H1 (cell line): ENCODE measurements at regions not wholly inside any gene's neighbourhood (a gene's known extent, or its start where the extent isn't known, plus 50 kb on each side); places are given as distances from the start of the nearest gene placed in this dataset.

Source experiments
- CTCF ChIA-PET: fragments of 300-600 bp; sonication (Branson Sonifier 250); formaldehyde crosslinking; loops from one replicate; lab custom pipeline; 2021; ENCODE audit not compliant: partially characterized antibody; lab: Charles Lee
- POLR2A ChIA-PET: fragments of 300-600 bp; sonication (Branson Sonifier 250); formaldehyde crosslinking; loops from one replicate; lab custom pipeline; 2021; ENCODE audit warnings: inconsistent platforms; ENCODE audit not compliant: partially characterized antibody; lab: Charles Lee
- DNase-seq, 2 experiments: peaks; one replicate each; pipeline versions ENCODE4 v3.0.0 to v3.0.0-alpha.2; 2010 to 2022; ENCODE audit warnings: low spot score in 2 of 2, low read depth in 1 of 2, mixed read lengths in 1 of 2
- FAIRE-seq: peaks from 2 replicates; lab custom pipeline; 2011; peaks lifted over from hg19 to GRCh38; lab: Jason Lieb, UNC
- H2AFZ ChIP-seq: 2 replicates; pipeline ENCODE4 v1.8.1; 2012; ENCODE audit warnings: low read length, inconsistent platforms
- H2AK5ac ChIP-seq: 2 replicates; pipeline ENCODE4 v1.6.1; 2013; ENCODE audit warnings: low read depth, low read length
- H2BK120ac ChIP-seq: replicated peaks from 2 replicates; pipeline ENCODE3; 2013; ENCODE audit warnings: low read depth, low read length, inconsistent platforms
- H2BK12ac ChIP-seq: 2 replicates; pipeline ENCODE4 v1.6.1; 2013; ENCODE audit warnings: low read depth, low read length
- H2BK15ac ChIP-seq: 2 replicates; pipeline ENCODE4 v1.6.1; 2013; ENCODE audit warnings: low read length
- H2BK20ac ChIP-seq: 2 replicates; pipeline ENCODE4 v1.6.1; 2013; ENCODE audit warnings: low read length
- H2BK5ac ChIP-seq: 2 replicates; pipeline ENCODE4 v1.6.1; 2013; ENCODE audit warnings: low read depth, low read length
- H3K14ac ChIP-seq: 2 replicates; pipeline ENCODE4 v1.6.1; 2013; ENCODE audit warnings: inconsistent platforms; ENCODE audit not compliant: insufficient read length
- H3K18ac ChIP-seq: 2 replicates; pipeline ENCODE4 v1.6.1; 2013; ENCODE audit warnings: low read length; ENCODE audit errors: extremely low read depth
- H3K23ac ChIP-seq: 2 replicates; pipeline ENCODE4 v1.6.1; 2013; ENCODE audit warnings: inconsistent platforms; ENCODE audit not compliant: insufficient read length
- H3K23me2 ChIP-seq: 2 replicates; pipeline ENCODE4 v1.6.1; 2013; ENCODE audit warnings: low read depth, low read length
- H3K27ac ChIP-seq: 2 replicates; pipeline ENCODE4 v1.6.1; 2011; ENCODE audit warnings: low read depth, low read length, inconsistent platforms
- H3K27me3 ChIP-seq, 4 experiments: replicated peaks in 1 of 4; 1 replicate in 1 of 4; 2 replicates in 3 of 4; pipeline versions ENCODE4 v1.6.1 to v1.8.1; 2011 to 2013; ENCODE audit warnings: low read length in 3 of 4, mild to moderate bottlenecking in 3 of 4, inconsistent platforms in 2 of 4, mixed read lengths in 2 of 4, moderate library complexity in 1 of 4; ENCODE audit not compliant: control insufficient read depth in 3 of 4, insufficient read depth in 3 of 4; ENCODE audit errors: extremely low read depth in 1 of 4
- H3K36me3 ChIP-seq, 4 experiments: 2 replicates each; pipeline versions ENCODE4 v1.6.1 to v1.8.1; 2011 to 2013; ENCODE audit warnings: mild to moderate bottlenecking in 4 of 4, low read length in 3 of 4, moderate library complexity in 2 of 4, control low read depth in 1 of 4, inconsistent platforms in 1 of 4; ENCODE audit not compliant: insufficient read depth in 4 of 4, control insufficient read depth in 2 of 4
- H3K4ac ChIP-seq: replicated peaks from 2 replicates; pipeline ENCODE3; 2013; ENCODE audit warnings: low read length, low read depth, mixed read lengths, inconsistent platforms; ENCODE audit not compliant: insufficient read length
- H3K4me1 ChIP-seq, 4 experiments: replicated peaks in 1 of 4; 1 replicate in 1 of 4; 2 replicates in 3 of 4; pipeline versions ENCODE4 v1.6.1 to v1.8.1; 2011 to 2013; ENCODE audit warnings: low read length in 3 of 4, inconsistent platforms in 2 of 4, mixed read lengths in 1 of 4; ENCODE audit not compliant: insufficient read depth in 4 of 4, control insufficient read depth in 3 of 4
- H3K4me2 ChIP-seq, 2 experiments: 2 replicates each; pipeline versions ENCODE4 v1.6.1 to v1.8.1; 2011 to 2013; ENCODE audit warnings: low read depth in 2 of 2, low read length in 2 of 2, control low read depth in 1 of 2, inconsistent platforms in 1 of 2, mild to moderate bottlenecking in 1 of 2; ENCODE audit not compliant: insufficient read depth in 1 of 2
- H3K4me3 ChIP-seq, 4 experiments: fragments of 200-600, 300-600 bp in 1 of 4; sonication (generic), shearing (Covaris generic), sonication (Bioruptor Twin) in 1 of 4; 2 replicates each; pipeline versions ENCODE4 v1.5.1 to v1.8.1; 2011 to 2016; ENCODE audit warnings: low read length in 4 of 4, low read depth in 3 of 4, control low read depth in 2 of 4, inconsistent platforms in 2 of 4, mild to moderate bottlenecking in 2 of 4, mixed read lengths in 1 of 4, moderate library complexity in 1 of 4; ENCODE audit not compliant: insufficient read depth in 2 of 4; ENCODE audit errors: extremely low read depth in 1 of 4
- H3K56ac ChIP-seq: replicated peaks from 2 replicates; pipeline ENCODE3; 2013; ENCODE audit warnings: low read depth, mild to moderate bottlenecking, mixed read lengths, low read length, inconsistent platforms; ENCODE audit not compliant: insufficient read length
- H3K79me1 ChIP-seq: 2 replicates; pipeline ENCODE4 v1.6.1; 2013; ENCODE audit warnings: low read depth, low read length, control low read depth
- H3K79me2 ChIP-seq, 2 experiments: 2 replicates each; pipeline versions ENCODE4 v1.6.1 to v1.8.1; 2012 to 2013; ENCODE audit warnings: low read length in 2 of 2, mild to moderate bottlenecking in 2 of 2, inconsistent platforms in 1 of 2; ENCODE audit not compliant: insufficient read depth in 2 of 2, control insufficient read depth in 1 of 2
- H3K9ac ChIP-seq, 4 experiments: replicated peaks in 1 of 4; 1 replicate in 1 of 4; 2 replicates in 3 of 4; pipeline versions ENCODE4 v1.6.1 to v1.8.1; 2011 to 2013; ENCODE audit warnings: low read depth in 3 of 4, low read length in 3 of 4, control low read depth in 2 of 4, mild to moderate bottlenecking in 2 of 4, moderate library complexity in 2 of 4, inconsistent platforms in 1 of 4; ENCODE audit errors: extremely low read depth in 1 of 4
- H3K9me3 ChIP-seq, 2 experiments: 2 replicates each; pipeline versions ENCODE4 v1.6.1 to v1.8.1; 2012 to 2013; ENCODE audit warnings: mild to moderate bottlenecking in 2 of 2, moderate library complexity in 2 of 2, control low read depth in 1 of 2, inconsistent platforms in 1 of 2, low read depth in 1 of 2, low read length in 1 of 2, mixed read lengths in 1 of 2; ENCODE audit not compliant: insufficient read depth in 2 of 2
- H4K20me1 ChIP-seq, 2 experiments: replicated peaks in 1 of 2; 2 replicates each; pipeline versions ENCODE3 to v1.8.1; 2011 to 2013; ENCODE audit warnings: inconsistent platforms in 2 of 2, low read length in 2 of 2, mild to moderate bottlenecking in 1 of 2; ENCODE audit not compliant: insufficient read depth in 2 of 2, control insufficient read depth in 1 of 2
- H4K5ac ChIP-seq: 2 replicates; pipeline ENCODE4 v1.6.1; 2013; ENCODE audit warnings: low read length, low read depth, mixed read lengths, inconsistent platforms; ENCODE audit not compliant: insufficient read length
- H4K8ac ChIP-seq: 2 replicates; pipeline ENCODE4 v1.8.0; 2013; ENCODE audit warnings: mild to moderate bottlenecking, moderate library complexity, low read length, inconsistent platforms; ENCODE audit not compliant: insufficient read depth; ENCODE audit errors: extremely low read depth
- H4K91ac ChIP-seq: replicated peaks from 2 replicates; pipeline ENCODE3; 2013; ENCODE audit warnings: low read length, mixed read lengths, inconsistent platforms; ENCODE audit not compliant: insufficient read length
- ATF3 ChIP-seq: IDR thresholded peaks from 2 replicates; pipeline ENCODE4 v1.6.1; 2011; ENCODE audit warnings: low read depth, mild to moderate bottlenecking, low read length; ENCODE audit not compliant: insufficient read depth
- CBX5 ChIP-seq: fragments of 300-800, 300-1000 bp; sonication (generic); IDR thresholded peaks from 2 replicates; pipeline ENCODE4 v1.7.1; 2016; ENCODE audit warnings: antibody characterized with exemption, low read length, low read depth
- TAF7 ChIP-seq: optimal IDR thresholded peaks from 2 replicates; pipeline ENCODE3; 2011; ENCODE audit warnings: low read depth, mild to moderate bottlenecking, inconsistent platforms, low read length, moderate library complexity, borderline replicate concordance
- ZNF274 ChIP-seq: IDR thresholded peaks from 2 replicates; pipeline ENCODE4 v1.7.0; 2012; ENCODE audit warnings: low read length, borderline replicate concordance; ENCODE audit errors: extremely low read depth
- WGBS, 2 experiments: shearing (Covaris generic) in 1 of 2; methylation state at CpG; one replicate each; pipeline versions ENCODE4 v1.1.6 to v1.1.7; 2013 to 2015; ENCODE audit warnings: low lambda C conversion rate in 2 of 2, mixed read lengths in 2 of 2, inconsistent platforms in 1 of 2, low coverage in 1 of 2, missing lambda C conversion rate in 1 of 2; ENCODE audit not compliant: insufficient replicate concordance in 2 of 2, insufficient coverage in 1 of 2, insufficient read length in 1 of 2; ENCODE audit errors: extremely low coverage in 1 of 2, missing lambda C conversion rate in 1 of 2; 5-methylcytosine and 5-hydroxymethylcytosine counted together

- H3K36me3 ChIP-seq: no peaks in the 10 kb centered on the region
- TF ChIP-seq ZNF274: no peak
- no peak for TF ChIP-seq CBX5
- no peak for TF ChIP-seq ATF3
- no peak for TF ChIP-seq TAF7
- H3K27ac ChIP-seq: no peak overlapping the region
- H3K23ac ChIP-seq: no peak overlapping the region
- no peaks in the 10 kb centered on the region for H3K79me1 ChIP-seq
- H4K91ac ChIP-seq: no peak overlapping the region
- no peak overlapping the region for H3K18ac ChIP-seq
- H3K4me3 ChIP-seq: no peak overlapping the region
- no peaks in the 10 kb centered on the region for H3K9me3 ChIP-seq
- no peak overlapping the region for H2BK15ac ChIP-seq
- H3K23me2 ChIP-seq: no peaks in the 10 kb centered on the region
- H2BK12ac ChIP-seq: 0 out of 2 replicates have a peak overlapping the region, but pooled peaks have one; percentile 17
- H2BK5ac ChIP-seq: no peak overlapping the region
- H3K4ac ChIP-seq: no peak overlapping the region
- H2BK20ac ChIP-seq: no peak overlapping the region
- H3K56ac ChIP-seq: no peak overlapping the region
- WGBS, 2 experiments: 92% methylated on average over 3 of the region's 6 CpGs; no CpG with 5 or more reads in 1 of the 2 experiments
- no peak overlapping the region for H2AK5ac ChIP-seq
- H2BK120ac ChIP-seq: no peak overlapping the region
- H4K8ac ChIP-seq: no peak overlapping the region
- H3K27me3 ChIP-seq: no peaks in the 10 kb centered on the region; a peak in 1 of 7 replicates
- FAIRE-seq: no peak
- no peak overlapping the region for H3K4me2 ChIP-seq
- H3K9ac ChIP-seq: no peak overlapping the region
- H4K5ac ChIP-seq: no peak overlapping the region
- no peaks in the 10 kb centered on the region for H4K20me1 ChIP-seq
- no peak overlapping the region for H2AFZ ChIP-seq
- no peak for DNase-seq
- H3K79me2 ChIP-seq: no peaks in the 10 kb centered on the region
- H3K14ac ChIP-seq: no peak overlapping the region
- ChIA-PET CTCF (no interaction called here), POLR2A (no interaction called here)
- H3K4me1 ChIP-seq: no peaks in the 10 kb centered on the region
These were observed 244.6 kb downstream of the TOMM20 start for GRCh38 chr1:234884006-234884405.
